ENCODE measurements at regions not wholly inside any gene's neighbourhood (a gene's known extent, or its start where the extent isn't known, plus 50 kb on each side); places are given as distances from the start of the nearest gene placed in this dataset.

- H3K79me2 ChIP-seq (ENCODE audit: insufficient read depth, low read length) = no peaks in the 10 kb centered on the region
- no peaks in the 10 kb centered on the region for H4K20me1 ChIP-seq (ENCODE audit: insufficient read depth, low read length)
- H3K4me3 ChIP-seq (ENCODE audit: insufficient read depth, low read length) = no peak overlapping the region
- no peaks in the 10 kb centered on the region for H3K36me3 ChIP-seq (ENCODE audit: insufficient read depth, low read length)
- no peak for DNase-seq (ENCODE audit: insufficient read length, low spot score, missing footprints)
- no peak overlapping the region for H2AFZ ChIP-seq (ENCODE audit: low read length)
- peaks cover 49% of the 10 kb centered on the region for H3K4me1 ChIP-seq (ENCODE audit: insufficient read depth, low read length)
- TF ChIP-seq CTCF (IDR thresholded peaks at IDR 0.05; ENCODE audit: extremely low read depth, low read depth, low read length) = no peak
- peak overlapping the region; percentile 49 for H3K4me2 ChIP-seq (ENCODE audit: insufficient read depth, low read length)
- no peaks in the 10 kb centered on the region for H3K27me3 ChIP-seq (ENCODE audit: insufficient read depth, low read length)
- H3K9me3 ChIP-seq (ENCODE audit: low read depth, low read length) = no peaks in the 10 kb centered on the region
- peak overlapping the region; percentile 27 for H3K27ac ChIP-seq (ENCODE audit: low read depth, low read length)
Observed at GRCh38 chr1:224540535-224540934, 75.6 kb upstream of the CNIH3 start.

- H2AFZ ChIP-seq (ENCODE audit: low read length) = no peak overlapping the region
- no peaks in the 10 kb centered on the region for H4K20me1 ChIP-seq (ENCODE audit: insufficient read depth, low read length)
- no peak overlapping the region for H3K27ac ChIP-seq (ENCODE audit: low read depth, low read length)
- H3K4me2 ChIP-seq (ENCODE audit: insufficient read depth, low read length) = no peak overlapping the region
- TF ChIP-seq CTCF (IDR thresholded peaks at IDR 0.05; ENCODE audit: extremely low read depth, low read depth, low read length) = no peak
- no peaks in the 10 kb centered on the region for H3K79me2 ChIP-seq (ENCODE audit: insufficient read depth, low read length)
- no peak overlapping the region for H3K4me3 ChIP-seq (ENCODE audit: insufficient read depth, low read length)
- no peaks in the 10 kb centered on the region for H3K9me3 ChIP-seq (ENCODE audit: low read depth, low read length)
- H3K36me3 ChIP-seq (ENCODE audit: insufficient read depth, low read length) = no peaks in the 10 kb centered on the region
- H3K4me1 ChIP-seq (ENCODE audit: insufficient read depth, low read length) = peaks cover 49% of the 10 kb centered on the region
- no peaks in the 10 kb centered on the region for H3K27me3 ChIP-seq (ENCODE audit: insufficient read depth, low read length)
- no peak for DNase-seq (ENCODE audit: insufficient read length, low spot score, missing footprints)
Observed at GRCh38 chr1:224541072-224541790, 74.9 kb upstream of the CNIH3 start.

GRCh38 chr1:224541901-224542630 lies 74.1 kb upstream of the CNIH3 start:
- peaks cover 49% of the 10 kb centered on the region for H3K4me1 ChIP-seq (ENCODE audit: insufficient read depth, low read length)

More at GRCh38 chr1:224541901-224542630, 74.1 kb upstream of the CNIH3 start:
- no peak for TF ChIP-seq CTCF (IDR thresholded peaks at IDR 0.05; ENCODE audit: extremely low read depth, low read depth, low read length)
- no peaks in the 10 kb centered on the region for H3K9me3 ChIP-seq (ENCODE audit: low read depth, low read length)
- H2AFZ ChIP-seq (ENCODE audit: low read length) = peak overlapping the region; percentile 11
- no peaks in the 10 kb centered on the region for H3K36me3 ChIP-seq (ENCODE audit: insufficient read depth, low read length)
- H3K27me3 ChIP-seq (ENCODE audit: insufficient read depth, low read length) = no peaks in the 10 kb centered on the region
- H3K4me2 ChIP-seq (ENCODE audit: insufficient read depth, low read length) = peak overlapping the region; percentile 32
- H3K79me2 ChIP-seq (ENCODE audit: insufficient read depth, low read length) = no peaks in the 10 kb centered on the region
- H3K27ac ChIP-seq (ENCODE audit: low read depth, low read length) = peak overlapping the region; percentile 83
- no peak overlapping the region for H3K4me3 ChIP-seq (ENCODE audit: insufficient read depth, low read length)
- DNase-seq (ENCODE audit: insufficient read length, low spot score, missing footprints) = no peak
- H4K20me1 ChIP-seq (ENCODE audit: insufficient read depth, low read length) = no peaks in the 10 kb centered on the region

All from osteoblast (primary cell).